Suprapubic skin (tissue), 4 donors: ENCODE measurements at regions not wholly inside any gene's neighbourhood (a gene's known extent, or its start where the extent isn't known, plus 50 kb on each side); places are given as distances from the start of the nearest gene placed in this dataset.

Source experiments
- POLR2A ChIP-seq, 2 donors: fragments of 450-650 bp; IDR thresholded peaks; one replicate each; pipeline ENCODE4 v1.6.1; 2017; ENCODE audit warnings: antibody characterized with exemption in 2 of 2, mild to moderate bottlenecking in 2 of 2, moderate library complexity in 2 of 2
- POLR2AphosphoS5 ChIP-seq, 3 donors: sonication (generic); formaldehyde crosslinking; IDR thresholded peaks; one replicate each; pipeline ENCODE4 v1.6.1; 2017; ENCODE audit warnings: antibody characterized with exemption in 3 of 3
- TF ChIP-seq, protein P1 (sequence below), 2 donors: fragments of 200-600 bp in 1 of 2; fragments of 450-650 bp in 1 of 2; sonication (generic) in 1 of 2; IDR thresholded peaks; one replicate each; pipeline ENCODE4 v1.5.1; 2016 to 2019; ENCODE audit warnings: antibody characterized with exemption in 2 of 2, mild to moderate bottlenecking in 1 of 2, moderate library complexity in 1 of 2

DNA sequence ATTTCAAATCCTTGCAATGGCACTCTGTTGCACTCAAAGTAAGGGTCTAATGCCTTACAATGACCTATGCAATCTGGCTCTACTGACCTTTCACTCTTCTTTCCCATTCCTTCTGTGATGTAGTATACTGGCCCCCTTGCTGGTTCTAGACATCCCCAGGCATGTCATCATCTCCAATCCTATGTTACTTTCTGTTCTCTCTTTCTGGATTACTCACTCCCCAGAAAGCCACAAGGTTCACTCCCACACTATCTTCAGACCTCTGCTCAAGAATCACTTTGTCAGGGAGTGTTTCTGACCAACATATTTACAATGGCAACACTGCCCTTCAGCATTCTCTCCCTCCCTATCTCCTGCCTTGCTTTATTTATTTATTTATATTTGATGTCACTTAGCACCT lies 802.2 kb upstream of the WWC1 start:
- TF ChIP-seq POLR2AphosphoS5 (IDR thresholded peaks at IDR 0.05) (no peak), POLR2A (IDR thresholded peaks at IDR 0.05) (no peak)
- TF ChIP-seq, protein P1, sequence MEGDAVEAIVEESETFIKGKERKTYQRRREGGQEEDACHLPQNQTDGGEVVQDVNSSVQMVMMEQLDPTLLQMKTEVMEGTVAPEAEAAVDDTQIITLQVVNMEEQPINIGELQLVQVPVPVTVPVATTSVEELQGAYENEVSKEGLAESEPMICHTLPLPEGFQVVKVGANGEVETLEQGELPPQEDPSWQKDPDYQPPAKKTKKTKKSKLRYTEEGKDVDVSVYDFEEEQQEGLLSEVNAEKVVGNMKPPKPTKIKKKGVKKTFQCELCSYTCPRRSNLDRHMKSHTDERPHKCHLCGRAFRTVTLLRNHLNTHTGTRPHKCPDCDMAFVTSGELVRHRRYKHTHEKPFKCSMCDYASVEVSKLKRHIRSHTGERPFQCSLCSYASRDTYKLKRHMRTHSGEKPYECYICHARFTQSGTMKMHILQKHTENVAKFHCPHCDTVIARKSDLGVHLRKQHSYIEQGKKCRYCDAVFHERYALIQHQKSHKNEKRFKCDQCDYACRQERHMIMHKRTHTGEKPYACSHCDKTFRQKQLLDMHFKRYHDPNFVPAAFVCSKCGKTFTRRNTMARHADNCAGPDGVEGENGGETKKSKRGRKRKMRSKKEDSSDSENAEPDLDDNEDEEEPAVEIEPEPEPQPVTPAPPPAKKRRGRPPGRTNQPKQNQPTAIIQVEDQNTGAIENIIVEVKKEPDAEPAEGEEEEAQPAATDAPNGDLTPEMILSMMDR (IDR thresholded peaks at IDR 0.05): no peak
